ES-I3 (cell line): ENCODE measurements at regions not wholly inside any gene's neighbourhood (a gene's known extent, or its start where the extent isn't known, plus 50 kb on each side); places are given as distances from the start of the nearest gene placed in this dataset.

Experiments used
- H3K36me3 ChIP-seq: 2 replicates; pipeline ENCODE4 v1.6.1; 2013; ENCODE audit warnings: mild to moderate bottlenecking, low read length, control low read depth, moderate library complexity; ENCODE audit not compliant: insufficient read depth
- H3K4me1 ChIP-seq: 2 replicates; pipeline ENCODE4 v1.6.1; 2013; ENCODE audit warnings: mild to moderate bottlenecking, control low read depth, low read length; ENCODE audit not compliant: insufficient read depth
- H3K9ac ChIP-seq: 2 replicates; pipeline ENCODE4 v1.6.1; 2013; ENCODE audit warnings: low read depth, mild to moderate bottlenecking, low read length, moderate library complexity
- H3K9me3 ChIP-seq: 2 replicates; pipeline ENCODE4 v1.6.1; 2013; ENCODE audit warnings: mild to moderate bottlenecking, low read length, moderate library complexity; ENCODE audit not compliant: control insufficient read depth, insufficient read depth

GRCh38 chr6:94454231-94454630, 1034.9 kb upstream of the EPHA7 start:
- H3K9me3 ChIP-seq, result no peaks in the 10 kb centered on the region

DNA sequence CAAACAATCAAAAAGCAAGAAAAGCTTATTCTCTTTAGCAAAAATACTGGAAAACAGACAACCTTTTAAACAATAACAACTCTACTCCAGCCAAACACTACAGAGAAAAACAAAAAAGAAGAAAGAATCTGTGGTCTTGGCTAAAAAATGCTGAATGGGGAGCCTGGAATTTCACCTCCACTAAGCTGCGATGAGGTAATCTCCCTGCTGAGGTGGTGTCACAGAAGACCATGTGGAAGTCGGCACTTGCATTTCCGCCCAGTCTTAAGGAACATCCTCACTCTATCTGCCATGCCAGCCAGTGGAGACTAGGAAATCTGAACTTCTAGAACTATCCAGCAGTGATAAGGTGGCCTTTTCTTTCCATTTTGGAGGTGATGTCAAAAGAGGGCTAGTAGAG, 1026.8 kb upstream of the EPHA7 start:
- Histone ChIP-seq H3K9ac (no peak overlapping the region), H3K4me1 (no peaks in the 10 kb centered on the region; the same call in 1 of the 2 replicates), H3K9me3 (no peaks in the 10 kb centered on the region), H3K36me3 (no peaks in the 10 kb centered on the region)

More at GRCh38 chr6:94454231-94454630, 1034.9 kb upstream of the EPHA7 start:
- H3K4me1 ChIP-seq, result no peaks in the 10 kb centered on the region
- no peaks in the 10 kb centered on the region for H3K36me3 ChIP-seq
- H3K9ac ChIP-seq, result no peak overlapping the region

DNA sequence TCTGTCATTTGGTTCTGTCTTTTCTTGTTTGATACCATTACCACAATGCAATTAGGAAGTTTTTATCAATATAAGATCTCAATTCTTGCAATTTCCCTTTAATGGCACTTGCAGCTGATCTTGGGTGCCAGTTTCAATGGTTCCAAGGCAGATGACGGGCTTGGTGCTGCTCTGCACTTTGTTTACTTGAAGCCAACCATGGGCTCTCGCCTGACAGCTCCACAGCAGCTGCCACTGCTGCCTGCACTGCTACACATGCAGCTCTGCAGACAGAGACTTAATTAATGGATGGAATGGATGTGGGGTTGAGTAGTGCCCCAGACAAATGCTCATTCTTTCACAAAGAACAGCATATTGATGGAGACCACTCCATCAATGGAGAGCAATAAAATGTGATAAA, 1024.3 kb upstream of the EPHA7 start:
- H3K9ac ChIP-seq, result no peak overlapping the region
- no peaks in the 10 kb centered on the region for H3K9me3 ChIP-seq
- H3K4me1 ChIP-seq, result no peaks in the 10 kb centered on the region; the same call in 1 of the 2 replicates
- H3K36me3 ChIP-seq, result no peaks in the 10 kb centered on the region

GRCh38 chr6:94424692-94425091, 1005.3 kb upstream of the EPHA7 start:
- H3K4me1 ChIP-seq, result no peaks in the 10 kb centered on the region

DNA sequence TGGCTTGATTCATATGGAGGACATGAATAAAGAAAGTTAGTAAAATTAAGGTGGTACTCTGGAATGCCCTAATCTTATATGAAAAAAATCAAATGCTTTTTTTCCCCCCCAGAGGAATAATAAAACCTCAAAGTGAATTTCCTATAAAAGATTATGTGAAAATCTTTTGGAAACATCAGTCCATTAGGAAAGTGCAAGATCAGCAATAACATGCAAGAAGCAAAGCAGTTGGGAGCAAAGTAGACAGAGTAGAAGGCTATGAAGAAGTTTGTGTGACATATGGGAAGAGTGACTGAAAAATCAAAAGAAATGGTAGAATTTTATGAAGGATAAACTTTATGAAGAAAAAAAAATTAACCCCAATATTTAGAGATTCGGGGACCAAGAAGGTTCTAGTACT, 998.0 kb upstream of the EPHA7 start:
- Histone ChIP-seq H3K36me3 (no peaks in the 10 kb centered on the region), H3K4me1 (no peaks in the 10 kb centered on the region), H3K9me3 (no peaks in the 10 kb centered on the region), H3K9ac (no peak overlapping the region)

More at GRCh38 chr6:94424692-94425091, 1005.3 kb upstream of the EPHA7 start:
- Histone ChIP-seq H3K36me3 (no peaks in the 10 kb centered on the region), H3K9ac (no peak overlapping the region), H3K9me3 (no peaks in the 10 kb centered on the region)

- no peaks in the 10 kb centered on the region for H3K36me3 ChIP-seq
- H3K4me1 ChIP-seq, result no peaks in the 10 kb centered on the region
- H3K9ac ChIP-seq, result no peak overlapping the region
- no peaks in the 10 kb centered on the region for H3K9me3 ChIP-seq
Measured at GRCh38 chr6:94414041-94414440, 994.7 kb upstream of the EPHA7 start.

DNA sequence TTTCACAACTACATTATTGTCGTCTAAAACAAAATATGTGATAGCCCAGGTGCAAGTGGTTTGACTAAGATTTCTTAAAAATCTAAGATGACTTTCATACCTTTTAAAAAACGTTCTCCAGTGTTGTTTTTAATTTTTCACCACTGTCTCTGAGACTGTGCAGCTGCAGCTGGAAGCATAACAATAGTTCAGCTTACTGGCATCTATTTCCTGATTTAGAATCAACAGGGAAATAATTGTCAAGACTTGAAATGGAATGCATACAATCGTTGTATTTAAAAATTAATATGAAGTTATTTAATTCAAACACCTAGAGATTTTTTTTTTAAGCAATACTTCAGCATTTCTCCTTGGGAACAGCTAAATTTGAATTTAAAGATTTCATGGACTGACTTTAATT, 982.0 kb upstream of the EPHA7 start:
- H3K36me3 ChIP-seq, result no peaks in the 10 kb centered on the region
- H3K9ac ChIP-seq, result no peak overlapping the region

DNA sequence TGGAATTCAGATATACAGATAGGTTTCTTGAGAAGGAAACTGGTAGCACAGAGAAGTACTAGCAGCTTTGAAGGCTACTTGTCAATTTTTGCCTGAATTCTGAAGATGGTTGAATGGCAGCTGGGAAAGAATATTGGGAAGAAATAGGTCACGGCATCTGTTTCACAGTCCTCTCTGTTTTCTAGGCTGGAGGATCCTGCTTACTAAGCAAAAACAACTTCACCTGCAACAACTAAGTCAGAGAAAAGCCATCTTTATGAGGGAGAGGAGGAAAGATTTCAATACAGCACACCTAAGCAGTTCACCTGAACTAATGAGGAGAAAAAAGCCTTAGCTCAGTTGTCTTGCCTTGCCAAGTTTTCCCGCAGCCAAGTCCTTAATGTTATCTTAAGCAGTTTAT, 975.5 kb upstream of the EPHA7 start:
- Histone ChIP-seq H3K4me1 (no peaks in the 10 kb centered on the region), H3K36me3 (no peaks in the 10 kb centered on the region), H3K9ac (no peak overlapping the region), H3K9me3 (no peaks in the 10 kb centered on the region)

More for the DNA sequence above, 982.0 kb upstream of the EPHA7 start:
- Histone ChIP-seq H3K4me1 (no peaks in the 10 kb centered on the region; the same call in 1 of the 2 replicates), H3K9me3 (no peaks in the 10 kb centered on the region)

- Histone ChIP-seq H3K9ac (no peak overlapping the region), H3K9me3 (no peaks in the 10 kb centered on the region), H3K36me3 (no peaks in the 10 kb centered on the region), H3K4me1 (no peaks in the 10 kb centered on the region)
Measured at GRCh38 chr6:94389218-94389617, 969.9 kb upstream of the EPHA7 start.

DNA sequence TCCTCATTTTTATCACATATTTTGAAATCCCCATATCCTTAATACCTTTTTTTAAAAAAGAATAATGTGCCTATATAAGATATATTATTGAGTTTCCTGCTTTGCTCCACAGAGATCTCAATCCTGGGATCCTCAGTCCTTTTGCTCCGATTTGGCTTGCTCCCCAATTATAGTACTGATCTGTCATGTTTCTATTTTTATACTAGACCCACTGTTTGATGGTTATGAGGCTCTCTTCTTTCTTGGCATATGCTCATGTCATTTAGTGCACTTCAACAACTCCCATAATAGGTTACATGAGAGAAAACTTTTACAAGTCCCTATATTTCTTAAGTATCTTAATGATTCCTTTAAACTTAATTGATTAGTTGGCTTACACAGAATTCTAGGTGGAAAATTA, 958.5 kb upstream of the EPHA7 start:
- Histone ChIP-seq H3K9ac (no peak overlapping the region), H3K4me1 (no peaks in the 10 kb centered on the region), H3K9me3 (no peaks in the 10 kb centered on the region), H3K36me3 (no peaks in the 10 kb centered on the region)

- Histone ChIP-seq H3K4me1 (no peaks in the 10 kb centered on the region), H3K9me3 (no peaks in the 10 kb centered on the region), H3K9ac (no peak overlapping the region), H3K36me3 (no peaks in the 10 kb centered on the region)
Measured at GRCh38 chr6:94376876-94377275, 957.5 kb upstream of the EPHA7 start.

- no peaks in the 10 kb centered on the region for H3K9me3 ChIP-seq
- no peak overlapping the region for H3K9ac ChIP-seq
- no peaks in the 10 kb centered on the region for H3K36me3 ChIP-seq
- peaks cover 2% of the 10 kb centered on the region; the same call in 1 of the 2 replicates for H3K4me1 ChIP-seq
Measured at GRCh38 chr6:94372229-94372628, 952.9 kb upstream of the EPHA7 start.

- Histone ChIP-seq H3K36me3 (no peaks in the 10 kb centered on the region), H3K9me3 (no peaks in the 10 kb centered on the region), H3K9ac (no peak overlapping the region), H3K4me1 (peaks cover 2% of the 10 kb centered on the region; the same call in 1 of the 2 replicates)
Measured at GRCh38 chr6:94367316-94367715, 948.0 kb upstream of the EPHA7 start.

DNA sequence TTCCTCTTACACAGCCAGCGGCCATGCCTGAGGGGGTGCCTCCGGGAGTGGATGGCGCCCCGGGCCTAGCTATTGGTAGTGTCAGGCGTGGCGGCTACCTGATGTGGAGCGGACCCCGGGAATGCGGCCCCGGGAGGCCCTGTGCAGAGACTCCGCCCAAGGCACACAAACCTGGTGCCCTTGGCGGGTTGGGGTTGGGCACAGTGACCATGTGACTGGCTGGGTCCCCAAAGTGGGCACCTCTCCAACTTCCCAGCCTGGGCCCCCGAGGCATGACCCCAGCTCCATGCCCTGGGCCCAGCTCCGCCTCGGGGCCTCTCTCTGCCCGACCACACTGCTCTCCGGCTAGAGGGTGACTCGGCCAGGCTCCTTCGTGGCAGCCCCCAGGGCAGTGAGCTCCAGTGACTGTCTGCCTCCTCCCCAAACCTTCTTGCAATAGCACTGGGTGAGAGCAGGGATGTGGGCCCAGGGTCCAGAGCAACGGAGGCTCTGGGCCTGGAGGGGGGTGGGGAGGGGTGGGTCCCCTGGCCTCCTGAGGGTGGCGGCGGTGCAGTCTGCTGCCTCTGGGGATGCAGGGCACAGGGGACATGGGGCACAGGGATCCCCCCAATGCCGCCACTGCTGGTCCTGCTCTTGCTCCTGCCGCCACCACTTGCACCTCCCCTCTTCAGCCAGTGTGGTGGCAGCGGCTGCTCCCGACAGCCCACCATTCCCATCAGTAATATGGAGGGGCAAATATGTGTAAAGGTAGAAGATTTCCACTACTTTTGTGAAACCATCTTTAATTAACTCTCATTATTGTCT, 942.9 kb upstream of the EPHA7 start:
- Histone ChIP-seq H3K9ac (no peak overlapping the region), H3K4me1 (peaks cover 3% of the 10 kb centered on the region; the same call in 1 of the 2 replicates), H3K36me3 (no peaks in the 10 kb centered on the region), H3K9me3 (no peaks in the 10 kb centered on the region)

- Histone ChIP-seq H3K9ac (no peak overlapping the region), H3K9me3 (no peaks in the 10 kb centered on the region), H3K36me3 (no peaks in the 10 kb centered on the region), H3K4me1 (peaks cover 3% of the 10 kb centered on the region; the same call in 1 of the 2 replicates)
Measured at GRCh38 chr6:94361304-94362060, 942.1 kb upstream of the EPHA7 start.
